Fibroblast of villous mesenchyme (primary cell): ENCODE measurements at regions not wholly inside any gene's neighbourhood (a gene's known extent, or its start where the extent isn't known, plus 50 kb on each side); places are given as distances from the start of the nearest gene placed in this dataset.

Source experiments
- DNase-seq: peaks from one replicate; pipeline ENCODE4 v3.0.0-alpha.2; 2010; ENCODE audit warnings: low read depth
- H3K4me3 ChIP-seq: 2 replicates; pipeline ENCODE4 v1.5.1; 2011; ENCODE audit warnings: low read depth, mild to moderate bottlenecking, low read length
- CTCF ChIP-seq: IDR thresholded peaks from 2 replicates; pipeline ENCODE4 v1.5.1; 2012; ENCODE audit warnings: low read depth, mild to moderate bottlenecking, low read length; ENCODE audit not compliant: insufficient read depth

DNA sequence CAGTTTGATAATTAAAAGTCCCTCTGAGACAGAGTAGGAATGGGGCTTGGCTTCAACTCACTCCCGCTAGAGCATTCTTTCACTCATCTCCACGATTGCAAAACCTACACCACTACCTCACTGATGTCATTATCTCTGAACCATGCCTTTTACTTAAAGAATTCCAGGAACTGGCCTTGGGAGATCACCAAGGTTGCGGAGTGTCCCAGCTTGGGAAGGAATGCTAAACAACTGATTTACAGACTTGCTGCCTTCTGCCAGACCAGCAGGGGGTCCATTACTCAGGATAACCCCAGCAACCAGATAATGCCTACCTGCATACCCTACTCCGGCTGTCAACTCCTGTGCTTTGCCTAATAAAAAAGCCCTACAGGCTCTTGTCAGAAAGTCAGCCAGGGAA is 102.2 kb upstream of the RALGAPA2 start:
- TF ChIP-seq CTCF: no peak
- DNase-seq: no peak
- no peak overlapping the region for H3K4me3 ChIP-seq

DNA sequence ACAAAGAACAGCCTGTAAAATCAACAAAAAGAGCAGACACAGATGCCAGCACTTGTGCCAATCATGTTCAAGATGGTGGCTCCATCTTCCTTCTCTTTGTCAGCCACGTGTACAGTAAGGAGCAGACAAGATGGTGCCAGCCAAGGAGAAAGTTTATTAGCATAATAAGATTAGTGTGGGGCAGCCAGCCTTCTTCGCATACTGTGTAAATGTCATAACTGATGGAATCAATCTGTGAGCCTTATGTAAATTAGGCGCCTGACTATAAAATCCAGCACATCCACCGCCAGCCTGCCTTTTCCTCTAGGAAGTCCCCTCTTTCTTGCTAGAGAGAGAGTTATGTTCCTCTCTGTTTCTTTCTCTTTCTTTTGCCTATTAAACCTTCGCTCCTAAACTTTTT is 99.7 kb upstream of the RALGAPA2 start:
- no peak for DNase-seq
- H3K4me3 ChIP-seq: no peak overlapping the region
- no peak for TF ChIP-seq CTCF

- no peak for TF ChIP-seq CTCF
- no peak overlapping the region for H3K4me3 ChIP-seq
- no peak for DNase-seq
These were observed 95.6 kb upstream of the RALGAPA2 start for GRCh38 chr20:20808016-20808415.

DNA sequence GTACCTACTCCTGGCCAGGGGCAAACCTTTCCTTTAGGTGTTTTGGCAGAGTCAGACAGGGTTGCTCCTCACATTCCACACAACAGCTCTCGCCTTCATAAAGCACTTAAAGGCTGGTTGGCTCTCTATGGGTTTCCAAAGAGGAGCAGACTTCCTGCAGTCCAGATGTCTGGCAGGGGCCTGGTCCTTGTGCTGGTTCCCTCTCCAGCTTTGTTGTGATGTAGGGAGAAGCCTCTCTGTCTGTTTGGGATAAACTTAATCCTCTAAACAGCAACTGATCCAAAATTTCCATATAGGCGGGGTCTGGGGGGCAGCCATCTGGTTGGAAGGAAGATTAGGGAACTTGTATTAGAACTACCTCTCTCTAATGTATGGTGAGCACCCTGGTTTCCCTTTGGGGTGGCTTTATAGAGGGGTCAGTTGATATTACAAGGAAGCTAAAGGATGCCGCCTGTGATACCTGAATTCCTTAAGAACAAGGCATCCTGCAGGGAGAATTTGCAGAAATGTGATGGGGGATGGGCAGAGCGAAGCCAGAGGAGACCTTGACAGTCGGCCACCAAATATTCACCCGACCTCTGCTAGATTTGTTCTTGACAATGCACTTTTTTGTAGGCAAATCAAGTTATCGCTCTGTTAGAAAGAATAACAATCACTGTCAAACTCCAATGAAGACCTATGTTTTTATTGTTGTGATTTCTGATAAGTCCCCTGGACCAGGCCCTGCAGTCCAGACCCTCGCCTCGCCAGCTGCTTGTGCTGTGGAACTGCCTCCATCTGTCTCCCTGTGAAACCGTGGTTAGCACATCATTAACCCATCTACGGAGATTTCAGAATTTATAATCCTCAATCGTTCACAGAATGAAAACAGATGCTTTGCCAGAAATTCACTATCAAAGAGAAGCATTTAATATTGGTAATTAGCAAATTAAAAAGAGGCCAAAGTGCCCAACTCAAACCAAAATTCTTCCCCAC is 94.0 kb upstream of the RALGAPA2 start:
- no peak for TF ChIP-seq CTCF
- DNase-seq: no peak
- no peak overlapping the region for H3K4me3 ChIP-seq

GRCh38 chr20:20803011-20803410 is 90.6 kb upstream of the RALGAPA2 start:
- DNase-seq: no peak
- no peak overlapping the region for H3K4me3 ChIP-seq
- no peak for TF ChIP-seq CTCF

GRCh38 chr20:20802328-20802727 is 89.9 kb upstream of the RALGAPA2 start:
- TF ChIP-seq CTCF: no peak
- DNase-seq: no peak
- no peak overlapping the region for H3K4me3 ChIP-seq
